HepG2 (cell line): ENCODE measurements at regions not wholly inside any gene's neighbourhood (a gene's known extent, or its start where the extent isn't known, plus 50 kb on each side); places are given as distances from the start of the nearest gene placed in this dataset.

ENCODE experiments used
- CENPX ChIP-seq: sonication (generic); formaldehyde crosslinking; IDR thresholded peaks from 2 replicates; pipeline ENCODE4 v1.9.0; 2021; ENCODE audit warnings: mild to moderate bottlenecking, missing genetic modification reagents, moderate library complexity
- ELF1 ChIP-seq: sonication (generic); formaldehyde crosslinking; IDR thresholded peaks from 2 replicates; pipeline ENCODE4 v1.4.0; 2020; ENCODE audit warnings: missing genetic modification reagents
- HNRNPLL ChIP-seq: fragments of 200-400 bp; formaldehyde crosslinking; IDR thresholded peaks from 2 replicates; pipeline ENCODE4 v1.6.1; 2017; ENCODE audit warnings: mild to moderate bottlenecking, low read depth, low read length; ENCODE audit not compliant: poor library complexity, severe bottlenecking
- IRX3 ChIP-seq: sonication (generic); formaldehyde crosslinking; IDR thresholded peaks from 2 replicates; pipeline ENCODE4 v1.8.1; 2023; ENCODE audit warnings: mild to moderate bottlenecking, low read depth, missing genetic modification reagents, borderline replicate concordance
- MLXIP ChIP-seq: sonication (generic); formaldehyde crosslinking; IDR thresholded peaks from 2 replicates; pipeline ENCODE4 v1.9.0; 2021; ENCODE audit warnings: missing genetic modification reagents, borderline replicate concordance
- PATZ1 ChIP-seq: sonication (generic); formaldehyde crosslinking; IDR thresholded peaks from 2 replicates; pipeline ENCODE4 v1.4.0; 2020; ENCODE audit warnings: missing genetic modification reagents
- PAX8 ChIP-seq: sonication (generic); formaldehyde crosslinking; IDR thresholded peaks from 2 replicates; pipeline ENCODE4 v1.8.0; 2022; ENCODE audit warnings: mild to moderate bottlenecking, missing genetic modification reagents, borderline replicate concordance
- RAD51 ChIP-seq: fragments of 450-650 bp; IDR thresholded peaks from 2 replicates; pipeline ENCODE4 v1.6.1; 2016; ENCODE audit warnings: borderline replicate concordance
- REST ChIP-seq, 2 experiments: IDR thresholded peaks; 2 replicates each; pipeline ENCODE4 v1.6.1; 2011 to 2012; ENCODE audit warnings: low read length in 2 of 2, borderline replicate concordance in 1 of 2, low read depth in 1 of 2, mild to moderate bottlenecking in 1 of 2, moderate library complexity in 1 of 2
- SSRP1 ChIP-seq: IDR thresholded peaks from 2 replicates; pipeline ENCODE4 v1.6.1; 2016; ENCODE audit warnings: control low read depth
- TBX2 ChIP-seq: sonication (generic); formaldehyde crosslinking; IDR thresholded peaks from 2 replicates; pipeline ENCODE4 v1.5.0; 2020; ENCODE audit warnings: missing genetic modification reagents, mild to moderate bottlenecking, borderline replicate concordance
- TFE3 ChIP-seq: IDR thresholded peaks from 2 replicates; pipeline ENCODE4 v1.6.1; 2016
- XRCC5 ChIP-seq: fragments of 200-400 bp; formaldehyde crosslinking; optimal IDR thresholded peaks from 2 replicates; pipeline ENCODE3; 2017; ENCODE audit warnings: mild to moderate bottlenecking, low read length
- ZBTB3 ChIP-seq: sonication (generic); formaldehyde crosslinking; IDR thresholded peaks from 2 replicates; pipeline ENCODE4 v1.4.0; 2020; ENCODE audit warnings: low read depth, mild to moderate bottlenecking, moderate library complexity, missing genetic modification reagents, borderline replicate concordance
- ZBTB8A ChIP-seq: sonication (generic); formaldehyde crosslinking; IDR thresholded peaks from 2 replicates; pipeline ENCODE4 v1.4.0; 2020; ENCODE audit warnings: mild to moderate bottlenecking, low read depth, missing genetic modification reagents, borderline replicate concordance
- ZNF788 ChIP-seq: sonication (generic); formaldehyde crosslinking; IDR thresholded peaks from 2 replicates; pipeline ENCODE4 v1.5.0; 2020; ENCODE audit warnings: mild to moderate bottlenecking, missing genetic modification reagents, borderline replicate concordance

- TF ChIP-seq ZBTB8A (no peak), IRX3 (CRISPR knock-in tag) (no peak), SSRP1 (CRISPR knock-in tag) (no peak), PATZ1 (peak; percentile 60; the same call in 1 of the 2 replicates), ZBTB3 (peak; percentile 35; the same call in 1 of the 2 replicates), HNRNPLL (no peak), MLXIP (no peak), REST (IDR thresholded peaks at IDR 0.05; ENCODE audit: borderline replicate concordance in 1 of 2, low read depth in 1 of 2, low read length in 2 of 2) (no peak; a peak in 1 of 4 replicates), RAD51 (no peak), ELF1 (CRISPR knock-in tag) (no peak), CENPX (no peak), ZNF788 (CRISPR knock-in tag) (no peak), PAX8 (CRISPR knock-in tag) (no peak), TBX2 (no peak), XRCC5 (no peak), TFE3 (no peak)
Measured at GRCh38 chr2:234676783-234677450, 180.0 kb upstream of the ARL4C start (continued).
